GM12891 (cell line): ENCODE measurements at regions not wholly inside any gene's neighbourhood (a gene's known extent, or its start where the extent isn't known, plus 50 kb on each side); places are given as distances from the start of the nearest gene placed in this dataset.

Source experiments
- POLR2A ChIP-seq: IDR thresholded peaks from 2 replicates; pipeline ENCODE4 v1.6.1; 2011; ENCODE audit warnings: low read depth, low read length, control low read depth
- POLR2AphosphoS5 ChIP-seq: IDR thresholded peaks from 2 replicates; pipeline ENCODE4 v1.6.1; 2011; ENCODE audit warnings: low read depth, low read length, control low read depth
- POU2F2 ChIP-seq: IDR thresholded peaks from 2 replicates; pipeline ENCODE4 v1.6.1; 2011; ENCODE audit warnings: low read depth, mild to moderate bottlenecking, control low read depth, low read length, moderate library complexity
- SPI1 ChIP-seq: IDR thresholded peaks from 2 replicates; pipeline ENCODE4 v1.6.1; 2011; ENCODE audit warnings: low read depth, low read length, control low read depth
- TAF1 ChIP-seq: IDR thresholded peaks from 2 replicates; pipeline ENCODE4 v1.6.1; 2011; ENCODE audit warnings: low read depth, low read length, control low read depth

DNA sequence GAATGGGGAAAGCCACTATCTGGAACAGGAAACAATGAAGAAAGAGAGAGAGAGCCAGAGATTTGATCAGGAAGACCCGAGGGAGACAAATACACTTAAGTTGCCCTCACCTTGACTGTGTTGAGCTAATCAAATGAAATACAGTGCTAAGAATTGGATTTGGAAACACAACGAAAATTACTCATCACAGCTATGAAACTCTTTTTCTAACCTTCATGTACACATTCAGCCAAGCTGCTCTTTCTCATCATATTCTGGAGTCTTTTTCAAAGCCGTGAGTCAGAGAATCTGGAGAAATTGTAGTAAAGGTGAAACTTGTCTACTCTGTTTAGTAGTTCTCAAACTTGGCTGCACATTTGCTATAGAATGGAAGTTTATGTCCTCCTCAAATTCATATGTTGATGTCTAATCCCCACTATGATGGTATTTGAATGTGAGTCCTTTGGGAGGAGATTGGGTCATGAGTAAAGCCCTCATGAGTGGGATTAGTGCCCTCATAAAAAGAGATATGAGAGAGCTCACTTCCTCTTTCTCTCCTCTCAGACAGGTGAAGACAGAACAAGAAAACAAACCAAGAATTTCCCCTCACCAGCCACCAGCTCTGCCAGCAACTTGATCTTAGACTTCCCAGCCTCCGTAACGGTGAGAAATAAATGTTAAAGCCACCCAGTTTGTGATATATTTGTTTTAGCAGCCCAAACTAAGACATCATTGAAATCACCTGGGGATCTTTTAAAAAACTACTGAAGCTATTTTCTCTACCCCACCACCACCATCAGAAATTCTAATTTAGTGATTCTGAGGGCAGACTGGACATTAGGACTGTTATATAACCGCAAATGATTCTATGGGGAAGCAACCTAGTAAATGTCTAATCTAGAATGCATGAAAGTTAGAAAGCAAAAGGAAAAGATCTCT is 143.6 kb upstream of the GRM7 start:
- TF ChIP-seq TAF1: no peak
- TF ChIP-seq POLR2A: no peak
- TF ChIP-seq POLR2AphosphoS5: no peak
- no peak for TF ChIP-seq POU2F2
- TF ChIP-seq SPI1: peak; percentile 99
